Immature natural killer cell (primary cell): ENCODE measurements at regions not wholly inside any gene's neighbourhood (a gene's known extent, or its start where the extent isn't known, plus 50 kb on each side); places are given as distances from the start of the nearest gene placed in this dataset.
"Not testable (repeated sequence)": the region's sequence is repeated elsewhere in the genome, so short reads cannot be mapped to it uniquely, and the experiment has no call there.

Experiments
- DNase-seq, 3 donors: peaks; one replicate each; pipeline ENCODE4 v3.0.0; 2022; ENCODE audit warnings: mixed read lengths in 1 of 3
- H3K27ac Mint-ChIP-seq, 6 donors: one replicate each; pipeline ENCODE4 v1.8.0; 2020; ENCODE audit warnings: mixed read lengths in 6 of 6, mild to moderate bottlenecking in 5 of 6, inconsistent platforms in 4 of 6, moderate library complexity in 3 of 6
- H3K27me3 Mint-ChIP-seq, 3 donors: one replicate each; pipeline ENCODE4 v1.8.0; 2020 to 2021; ENCODE audit warnings: low read depth in 3 of 3, mild to moderate bottlenecking in 3 of 3, mixed read lengths in 3 of 3, moderate library complexity in 3 of 3, inconsistent platforms in 1 of 3
- H3K36me3 Mint-ChIP-seq, 3 donors: one replicate each; pipeline ENCODE4 v1.8.0; 2020; ENCODE audit warnings: mixed read lengths in 3 of 3, inconsistent platforms in 2 of 3, mild to moderate bottlenecking in 2 of 3
- H3K4me1 Mint-ChIP-seq, 2 donors: one replicate each; pipeline ENCODE4 v1.8.0; 2020; ENCODE audit warnings: inconsistent platforms in 2 of 2, mild to moderate bottlenecking in 2 of 2, mixed read lengths in 2 of 2, moderate library complexity in 1 of 2
- H3K4me3 Mint-ChIP-seq, 5 donors: one replicate each; pipeline ENCODE4 v1.8.0; 2020; ENCODE audit warnings: mild to moderate bottlenecking in 5 of 5, mixed read lengths in 5 of 5, inconsistent platforms in 3 of 5, moderate library complexity in 3 of 5
- H3K9me3 Mint-ChIP-seq, 6 donors: one replicate each; pipeline ENCODE4 v1.8.0; 2020; ENCODE audit warnings: mild to moderate bottlenecking in 6 of 6, mixed read lengths in 6 of 6, inconsistent platforms in 4 of 6, moderate library complexity in 3 of 6

DNA sequence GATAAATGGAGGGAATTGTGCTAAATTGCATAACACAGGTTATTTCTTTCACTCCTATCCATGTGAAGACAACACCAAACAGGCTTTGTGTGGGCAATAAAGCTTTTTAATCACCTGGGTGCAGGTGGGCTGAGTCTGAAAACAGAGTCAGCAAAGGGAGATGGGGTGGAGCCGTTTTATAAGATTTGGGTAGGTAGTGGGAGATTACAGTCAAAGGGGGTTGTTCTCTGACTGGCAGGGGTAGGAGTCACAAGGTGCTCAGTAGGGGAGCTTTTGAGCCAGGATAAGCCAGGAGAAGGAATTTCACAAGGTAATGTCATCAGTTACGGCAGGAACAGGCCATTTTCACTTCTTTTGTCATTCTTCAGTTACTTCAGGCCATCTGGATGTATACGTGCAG, 358.8 kb upstream of the LRP1B start:
- H3K36me3 Mint-ChIP-seq, H3K27ac Mint-ChIP-seq, H3K27me3 Mint-ChIP-seq, H3K4me1 Mint-ChIP-seq, DNase-seq, H3K4me3 Mint-ChIP-seq: not testable (repeated sequence)
- H3K9me3 Mint-ChIP-seq, result peaks cover under 1 to 21% (median 12%) of the 10 kb centered on the region in 6 donors

DNA sequence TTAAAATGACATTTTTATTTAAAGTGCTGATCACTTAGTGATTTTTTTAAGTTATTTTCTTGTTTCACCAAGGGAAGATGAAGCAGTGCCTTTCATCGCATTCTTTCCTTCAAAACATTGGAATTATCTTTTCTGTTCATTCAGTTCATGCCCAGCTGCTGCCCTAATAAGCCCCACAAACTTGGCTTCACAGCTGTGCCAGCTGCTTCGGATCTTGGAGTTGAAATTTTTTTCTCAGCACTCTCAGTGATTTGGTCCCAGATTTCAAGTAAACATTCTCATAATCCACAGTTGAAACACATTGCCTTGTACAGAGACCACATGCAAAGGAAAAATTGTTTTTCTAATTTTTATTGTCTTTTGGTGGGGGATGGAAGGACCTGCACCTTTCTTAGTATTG, 353.3 kb upstream of the LRP1B start:
- Mint-ChIP-seq H3K36me3 (peaks cover 0 to 3% (median 0%) of the 10 kb centered on the region in 3 donors), H3K4me3 (no peak overlapping the region), H3K9me3 (peaks cover 0 to 30% (median 6%) of the 10 kb centered on the region in 6 donors), H3K27me3 (peaks cover 0 to 2% (median 2%) of the 10 kb centered on the region in 3 donors), H3K4me1 (no peaks in the 10 kb centered on the region), H3K27ac (no peak overlapping the region)
- no peak for DNase-seq

- peaks cover 0 to 2% (median 2%) of the 10 kb centered on the region in 3 donors for H3K27me3 Mint-ChIP-seq
- H3K27ac Mint-ChIP-seq, result no peak overlapping the region
- peaks cover 0 to 3% (median 0%) of the 10 kb centered on the region in 3 donors for H3K36me3 Mint-ChIP-seq
- peaks cover 0 to 34% (median 6%) of the 10 kb centered on the region in 6 donors for H3K9me3 Mint-ChIP-seq
- DNase-seq, result no peak
- H3K4me1 Mint-ChIP-seq, result no peaks in the 10 kb centered on the region
- no peak overlapping the region for H3K4me3 Mint-ChIP-seq
These were observed 352.8 kb upstream of the LRP1B start for GRCh38 chr2:142483653-142484052.

DNA sequence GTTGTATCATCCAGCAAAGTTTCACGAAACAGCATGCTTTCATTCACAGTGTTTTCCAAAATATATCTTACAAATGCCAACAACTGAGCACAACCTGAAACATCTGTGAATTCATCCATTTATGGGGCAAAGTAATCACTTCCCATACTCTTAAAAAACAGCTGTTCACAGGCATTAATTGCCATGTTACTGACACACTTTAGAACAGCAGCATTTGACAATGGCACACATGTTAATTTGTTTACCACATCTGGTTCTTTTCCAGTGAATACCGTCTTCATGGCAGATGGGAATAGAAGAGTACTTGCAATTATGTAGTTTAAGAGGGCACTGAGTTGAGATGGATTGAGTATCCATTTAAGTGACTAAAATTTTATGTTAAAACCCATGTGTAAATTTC, 347.4 kb upstream of the LRP1B start:
- no peak overlapping the region for H3K4me3 Mint-ChIP-seq
- H3K9me3 Mint-ChIP-seq, result peaks cover 2 to 54% (median 11%) of the 10 kb centered on the region in 6 donors
- H3K27ac Mint-ChIP-seq, result no peak overlapping the region
- peaks cover 0 to 3% (median 0%) of the 10 kb centered on the region in 3 donors for H3K36me3 Mint-ChIP-seq
- no peaks in the 10 kb centered on the region for H3K4me1 Mint-ChIP-seq
- H3K27me3 Mint-ChIP-seq, result peaks cover 0 to 2% (median 0%) of the 10 kb centered on the region in 3 donors
- no peak for DNase-seq

- Mint-ChIP-seq H3K36me3 (no peaks in the 10 kb centered on the region), H3K9me3 (peaks cover 6 to 45% (median 12%) of the 10 kb centered on the region in 6 donors), H3K4me1 (no peaks in the 10 kb centered on the region), H3K4me3 (no peak overlapping the region), H3K27ac (no peak overlapping the region), H3K27me3 (peaks cover 0 to 1% (median 0%) of the 10 kb centered on the region in 3 donors)
- DNase-seq, result no peak
These were observed 341.6 kb upstream of the LRP1B start for GRCh38 chr2:142472382-142472781.

- H3K4me3 Mint-ChIP-seq, result no peak overlapping the region
- DNase-seq, result no peak
- peaks cover 3 to 38% (median 19%) of the 10 kb centered on the region in 6 donors for H3K9me3 Mint-ChIP-seq
- H3K36me3 Mint-ChIP-seq, result no peaks in the 10 kb centered on the region
- H3K4me1 Mint-ChIP-seq, result no peaks in the 10 kb centered on the region
- no peak overlapping the region for H3K27ac Mint-ChIP-seq
- H3K27me3 Mint-ChIP-seq, result peaks cover 0 to 3% (median 1%) of the 10 kb centered on the region in 3 donors
These were observed 336.5 kb upstream of the LRP1B start for GRCh38 chr2:142467321-142467720.

DNA sequence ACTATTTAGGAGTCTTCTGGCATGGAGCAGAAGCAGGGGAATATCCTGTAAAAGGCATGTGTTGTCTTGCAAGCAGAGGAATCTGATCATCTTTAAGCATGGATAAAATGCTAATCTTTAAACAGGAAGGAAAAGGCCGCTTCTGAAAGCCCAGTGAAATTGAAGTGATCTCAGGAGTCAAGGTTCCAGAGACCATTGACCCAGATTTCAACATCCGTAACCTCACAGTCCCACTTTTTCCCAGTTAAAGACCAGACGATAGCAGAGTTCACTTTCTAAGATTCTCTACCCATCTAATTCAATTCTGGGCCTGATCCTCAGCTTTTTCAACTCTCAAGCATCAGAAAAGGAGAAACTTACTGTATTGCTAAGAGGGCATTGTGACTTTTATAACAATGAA, 332.2 kb upstream of the LRP1B start:
- peaks cover 0 to 3% (median 0%) of the 10 kb centered on the region in 3 donors for H3K27me3 Mint-ChIP-seq
- no peak overlapping the region for H3K4me3 Mint-ChIP-seq
- H3K27ac Mint-ChIP-seq, result no peak overlapping the region
- H3K9me3 Mint-ChIP-seq, result peaks cover 0 to 24% (median 13%) of the 10 kb centered on the region in 6 donors
- no peak for DNase-seq
- H3K4me1 Mint-ChIP-seq, result no peaks in the 10 kb centered on the region
- no peaks in the 10 kb centered on the region for H3K36me3 Mint-ChIP-seq

- Mint-ChIP-seq H3K9me3 (peaks cover 2 to 30% (median 11%) of the 10 kb centered on the region in 6 donors), H3K4me3 (no peak overlapping the region), H3K27ac (no peak overlapping the region), H3K4me1 (no peaks in the 10 kb centered on the region), H3K36me3 (no peaks in the 10 kb centered on the region), H3K27me3 (peaks cover 0 to 3% (median 0%) of the 10 kb centered on the region in 3 donors)
- no peak for DNase-seq
These were observed 331.5 kb upstream of the LRP1B start for GRCh38 chr2:142462306-142462705.

GRCh38 chr2:142445551-142446072, 314.8 kb upstream of the LRP1B start:
- DNase-seq, result no peak
- H3K36me3 Mint-ChIP-seq, result no peaks in the 10 kb centered on the region
- no peak overlapping the region for H3K4me3 Mint-ChIP-seq
- H3K27me3 Mint-ChIP-seq, result no peaks in the 10 kb centered on the region
- no peak overlapping the region for H3K27ac Mint-ChIP-seq
- H3K4me1 Mint-ChIP-seq, result no peaks in the 10 kb centered on the region
- H3K9me3 Mint-ChIP-seq, result peaks cover 3 to 47% (median 15%) of the 10 kb centered on the region in 6 donors

DNA sequence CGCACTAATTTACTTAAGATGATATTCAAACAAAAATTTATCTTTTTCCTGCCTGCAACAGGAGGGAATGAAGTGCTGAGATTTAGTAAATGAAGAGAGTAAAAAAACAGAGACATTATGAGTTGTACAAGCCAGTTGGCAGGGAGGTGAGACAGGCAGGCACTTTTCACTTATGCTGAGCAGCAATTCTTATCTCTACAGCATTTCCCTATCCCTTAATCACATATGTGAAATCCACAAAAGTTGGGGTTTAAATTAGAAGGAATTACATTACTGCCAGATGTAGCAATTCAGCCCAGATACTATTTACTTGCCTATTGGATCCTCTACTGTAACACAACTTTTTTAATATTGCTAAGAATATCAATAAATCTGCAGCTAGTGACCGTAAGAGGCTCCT, 314.2 kb upstream of the LRP1B start:
- Mint-ChIP-seq H3K27me3 (no peaks in the 10 kb centered on the region), H3K27ac (no peak overlapping the region), H3K36me3 (no peaks in the 10 kb centered on the region), H3K4me3 (no peak overlapping the region), H3K4me1 (no peaks in the 10 kb centered on the region), H3K9me3 (peaks cover 3 to 47% (median 14%) of the 10 kb centered on the region in 6 donors)
- no peak for DNase-seq

DNA sequence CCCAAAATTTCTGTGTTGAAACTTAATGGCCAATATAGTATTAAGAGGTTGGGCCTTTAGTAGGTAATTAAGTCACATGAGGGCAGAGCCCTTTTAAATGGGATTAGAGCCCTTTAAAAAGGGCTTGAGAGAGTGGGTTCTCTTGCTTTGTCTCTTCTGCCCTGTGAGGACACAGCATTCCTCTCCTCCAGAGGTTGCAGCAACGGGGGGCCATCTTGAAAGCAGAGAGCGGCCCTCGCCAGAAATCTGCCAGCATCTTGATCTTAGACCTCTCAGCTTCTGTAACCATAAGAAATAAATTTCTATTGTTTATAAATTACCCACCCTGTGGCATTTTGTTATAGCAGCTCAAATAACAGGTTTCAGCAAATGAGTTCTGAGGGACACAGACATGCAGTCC, 305.0 kb upstream of the LRP1B start:
- H3K4me1 Mint-ChIP-seq, result no peaks in the 10 kb centered on the region
- no peaks in the 10 kb centered on the region for H3K27me3 Mint-ChIP-seq
- no peak for DNase-seq
- no peaks in the 10 kb centered on the region for H3K36me3 Mint-ChIP-seq
- H3K4me3 Mint-ChIP-seq, result no peak overlapping the region
- no peak overlapping the region for H3K27ac Mint-ChIP-seq
- H3K9me3 Mint-ChIP-seq, result peaks cover 0 to 9% (median 5%) of the 10 kb centered on the region in 6 donors

DNA sequence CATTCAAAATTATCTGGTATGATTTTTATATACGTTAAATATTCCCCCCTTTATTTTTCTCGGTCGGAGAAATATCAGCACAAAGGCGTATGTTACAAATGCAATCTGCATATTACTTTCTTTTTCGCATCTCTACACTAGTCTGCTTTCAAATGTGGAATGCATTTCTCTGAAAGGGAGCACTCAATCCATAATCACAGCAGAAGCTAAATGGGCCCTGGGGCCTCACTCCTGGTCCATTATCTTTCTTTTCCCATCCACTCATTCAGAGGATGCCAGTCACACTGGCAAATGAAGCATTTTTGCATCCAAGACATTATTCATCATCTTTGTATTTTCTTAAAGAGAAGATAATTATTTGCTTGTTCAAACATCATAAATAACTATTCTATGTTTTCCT, 295.2 kb upstream of the LRP1B start:
- Mint-ChIP-seq H3K27me3 (peaks cover 0 to 2% (median 0%) of the 10 kb centered on the region in 3 donors), H3K9me3 (peaks cover 0 to 21% (median 11%) of the 10 kb centered on the region in 6 donors), H3K36me3 (no peaks in the 10 kb centered on the region), H3K4me1 (no peaks in the 10 kb centered on the region), H3K27ac (no peak overlapping the region), H3K4me3 (no peak overlapping the region)
- DNase-seq, result no peak

- no peaks in the 10 kb centered on the region for H3K4me1 Mint-ChIP-seq
- peaks cover 0 to 23% (median 11%) of the 10 kb centered on the region in 6 donors for H3K9me3 Mint-ChIP-seq
- no peak overlapping the region for H3K27ac Mint-ChIP-seq
- no peak overlapping the region for H3K4me3 Mint-ChIP-seq
- DNase-seq, result no peak
- peaks cover 0 to 2% (median 0%) of the 10 kb centered on the region in 3 donors for H3K27me3 Mint-ChIP-seq
- H3K36me3 Mint-ChIP-seq, result no peaks in the 10 kb centered on the region
These were observed 294.7 kb upstream of the LRP1B start for GRCh38 chr2:142425551-142425950.

- DNase-seq, result no peak
- peaks cover 0 to 2% (median 0%) of the 10 kb centered on the region in 3 donors for H3K27me3 Mint-ChIP-seq
- no peaks in the 10 kb centered on the region for H3K4me1 Mint-ChIP-seq
- no peaks in the 10 kb centered on the region for H3K36me3 Mint-ChIP-seq
- peaks cover 0 to 30% (median 10%) of the 10 kb centered on the region in 6 donors for H3K9me3 Mint-ChIP-seq
- H3K27ac Mint-ChIP-seq, result no peak overlapping the region
- no peak overlapping the region for H3K4me3 Mint-ChIP-seq
These were observed 292.8 kb upstream of the LRP1B start for GRCh38 chr2:142423603-142424002.

DNA sequence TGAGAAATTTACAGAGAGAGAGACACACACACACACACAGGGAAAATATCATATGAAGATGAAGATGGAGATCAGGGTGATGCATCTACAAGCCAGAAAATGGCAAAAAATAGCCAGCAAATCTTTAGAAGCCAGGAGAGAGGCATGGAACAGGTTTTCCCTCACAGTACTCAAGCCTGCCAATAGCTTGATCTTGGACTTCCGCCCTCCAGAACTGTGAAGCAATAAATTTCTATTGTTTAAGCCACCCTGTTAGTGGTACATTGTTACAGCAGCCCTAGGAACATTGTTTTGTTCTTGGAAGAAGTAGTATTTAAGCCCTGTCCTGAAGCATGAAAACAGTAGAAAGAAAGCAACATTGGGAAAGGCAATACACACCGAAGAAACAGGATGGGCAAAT, 292.0 kb upstream of the LRP1B start:
- H3K27me3 Mint-ChIP-seq, result peaks cover 0 to 2% (median 0%) of the 10 kb centered on the region in 3 donors
- H3K4me1 Mint-ChIP-seq, result no peaks in the 10 kb centered on the region
- no peak for DNase-seq
- no peak overlapping the region for H3K4me3 Mint-ChIP-seq
- no peaks in the 10 kb centered on the region for H3K36me3 Mint-ChIP-seq
- H3K9me3 Mint-ChIP-seq, result peaks cover 0 to 30% (median 10%) of the 10 kb centered on the region in 6 donors
- no peak overlapping the region for H3K27ac Mint-ChIP-seq
